ENCODE measurements at regions not wholly inside any gene's neighbourhood (a gene's known extent, or its start where the extent isn't known, plus 50 kb on each side); places are given as distances from the start of the nearest gene placed in this dataset.

GRCh38 chr2:136373841-136374240 lies 255.9 kb upstream of the CXCR4 start:
- no peak for DNase-seq (ENCODE audit: low read depth)

GRCh38 chr2:136373029-136373428 lies 255.1 kb upstream of the CXCR4 start:
- DNase-seq (ENCODE audit: low read depth) = no peak

GRCh38 chr2:136363900-136364299 lies 246.0 kb upstream of the CXCR4 start:
- no peak for DNase-seq (ENCODE audit: low read depth)

- DNase-seq (ENCODE audit: low read depth) = no peak
These were observed 245.5 kb upstream of the CXCR4 start for GRCh38 chr2:136363470-136363869.

GRCh38 chr2:136362676-136363390 lies 244.9 kb upstream of the CXCR4 start:
- no peak for DNase-seq (ENCODE audit: low read depth)

- no peak for DNase-seq (ENCODE audit: low read depth)
These were observed 243.6 kb upstream of the CXCR4 start for GRCh38 chr2:136361521-136361920.

GRCh38 chr2:136360790-136361189 lies 242.8 kb upstream of the CXCR4 start:
- no peak for DNase-seq (ENCODE audit: low read depth)

GRCh38 chr2:136359121-136359965 lies 241.4 kb upstream of the CXCR4 start:
- no peak for DNase-seq (ENCODE audit: low read depth)

GRCh38 chr2:136358576-136358975 lies 240.6 kb upstream of the CXCR4 start:
- DNase-seq (ENCODE audit: low read depth) = no peak

GRCh38 chr2:136357007-136357380 lies 239.0 kb upstream of the CXCR4 start:
- DNase-seq (ENCODE audit: low read depth) = no peak

- DNase-seq (ENCODE audit: low read depth) = no peak
These were observed 238.4 kb upstream of the CXCR4 start for GRCh38 chr2:136356125-136357006.

GRCh38 chr2:136351684-136352083 lies 233.7 kb upstream of the CXCR4 start:
- DNase-seq (ENCODE audit: low read depth) = no peak

GRCh38 chr2:136347981-136348380 lies 230.0 kb upstream of the CXCR4 start:
- no peak for DNase-seq (ENCODE audit: low read depth)

- no peak for DNase-seq (ENCODE audit: low read depth)
These were observed 226.4 kb upstream of the CXCR4 start for GRCh38 chr2:136344339-136344738.

GRCh38 chr2:136342138-136342537 lies 224.2 kb upstream of the CXCR4 start:
- no peak for DNase-seq (ENCODE audit: low read depth)

GRCh38 chr2:136334967-136335366 lies 217.0 kb upstream of the CXCR4 start:
- no peak for DNase-seq (ENCODE audit: low read depth)

GRCh38 chr2:136332436-136333095 lies 214.6 kb upstream of the CXCR4 start:
- DNase-seq (ENCODE audit: low read depth) = no peak

- no peak for DNase-seq (ENCODE audit: low read depth)
These were observed 213.3 kb upstream of the CXCR4 start for GRCh38 chr2:136331226-136331625.

- DNase-seq (ENCODE audit: low read depth) = no peak
These were observed 210.4 kb upstream of the CXCR4 start for GRCh38 chr2:136328207-136328795.

- DNase-seq (ENCODE audit: low read depth) = no peak
These were observed 209.4 kb upstream of the CXCR4 start for GRCh38 chr2:136327162-136327852.

GRCh38 chr2:136325844-136326331 lies 207.9 kb upstream of the CXCR4 start:
- no peak for DNase-seq (ENCODE audit: low read depth)

Measured in stimulated activated CD8-positive, alpha-beta memory T cell treated with anti-CD3 and anti-CD28 coated beads, Interleukin-15, amount 100 ng/mL, for 24 hours (primary cell).